ENCODE measurements at regions not wholly inside any gene's neighbourhood (a gene's known extent, or its start where the extent isn't known, plus 50 kb on each side); places are given as distances from the start of the nearest gene placed in this dataset.

- peaks cover 34% of the 10 kb centered on the region for H3K27me3 Mint-ChIP-seq
- no peaks in the 10 kb centered on the region for H3K9me3 ChIP-seq (ENCODE audit: control insufficient read depth, low read length, poor library complexity, severe bottlenecking)
- peak; percentile 55 for ATAC-seq
These were observed 103.7 kb upstream of the NFIA start for GRCh38 chr1:60978421-60979357.

GRCh38 chr1:60977661-60978060 lies 104.7 kb upstream of the NFIA start:
- H3K4me1 Mint-ChIP-seq, result peaks cover 2% of the 10 kb centered on the region
- H3K4me3 Mint-ChIP-seq, result no peak overlapping the region
- no peak overlapping the region for H3K27ac Mint-ChIP-seq

More at GRCh38 chr1:60978421-60979357, 103.7 kb upstream of the NFIA start:
- Mint-ChIP-seq H3K4me3 (no peak overlapping the region), H3K4me1 (peaks cover 3% of the 10 kb centered on the region), H3K36me3 (ENCODE audit: low read depth) (no peaks in the 10 kb centered on the region), H3K27ac (no peak overlapping the region)
- no peak for DNase-seq

GRCh38 chr1:60974524-60975372 lies 107.6 kb upstream of the NFIA start:
- H3K4me3 Mint-ChIP-seq, result no peak overlapping the region
- H3K9me3 ChIP-seq (ENCODE audit: control insufficient read depth, low read length, poor library complexity, severe bottlenecking), result no peaks in the 10 kb centered on the region
- no peaks in the 10 kb centered on the region for H3K36me3 Mint-ChIP-seq (ENCODE audit: low read depth)
- peaks cover 55% of the 10 kb centered on the region for H3K27me3 Mint-ChIP-seq
- ATAC-seq, result no peak
- no peak for DNase-seq
- H3K4me1 Mint-ChIP-seq, result peaks cover 5% of the 10 kb centered on the region
- H3K27ac Mint-ChIP-seq, result no peak overlapping the region

More at GRCh38 chr1:60977661-60978060, 104.7 kb upstream of the NFIA start:
- ATAC-seq (no peak), DNase-seq (no peak)
- Mint-ChIP-seq H3K27me3 (peaks cover 37% of the 10 kb centered on the region), H3K36me3 (ENCODE audit: low read depth) (no peaks in the 10 kb centered on the region)
- H3K9me3 ChIP-seq (ENCODE audit: control insufficient read depth, low read length, poor library complexity, severe bottlenecking), result no peaks in the 10 kb centered on the region

GRCh38 chr1:60973668-60974067 lies 108.7 kb upstream of the NFIA start:
- peaks cover 59% of the 10 kb centered on the region for H3K27me3 Mint-ChIP-seq
- no peak overlapping the region for H3K4me3 Mint-ChIP-seq
- H3K27ac Mint-ChIP-seq, result no peak overlapping the region

GRCh38 chr1:60972841-60973364 lies 109.5 kb upstream of the NFIA start:
- Mint-ChIP-seq H3K4me1 (peaks cover 2% of the 10 kb centered on the region), H3K27me3 (peaks cover 67% of the 10 kb centered on the region), H3K36me3 (ENCODE audit: low read depth) (no peaks in the 10 kb centered on the region), H3K27ac (no peak overlapping the region), H3K4me3 (no peak overlapping the region)
- ATAC-seq (no peak), DNase-seq (no peak)
- H3K9me3 ChIP-seq (ENCODE audit: control insufficient read depth, low read length, poor library complexity, severe bottlenecking), result no peaks in the 10 kb centered on the region

More at GRCh38 chr1:60973668-60974067, 108.7 kb upstream of the NFIA start:
- peaks cover 5% of the 10 kb centered on the region for H3K4me1 Mint-ChIP-seq
- H3K36me3 Mint-ChIP-seq (ENCODE audit: low read depth), result no peaks in the 10 kb centered on the region
- DNase-seq, result no peak
- ATAC-seq, result no peak
- no peaks in the 10 kb centered on the region for H3K9me3 ChIP-seq (ENCODE audit: control insufficient read depth, low read length, poor library complexity, severe bottlenecking)

- no peak overlapping the region for H3K27ac Mint-ChIP-seq
- H3K9me3 ChIP-seq (ENCODE audit: control insufficient read depth, low read length, poor library complexity, severe bottlenecking), result no peaks in the 10 kb centered on the region
- no peak for ATAC-seq
- H3K4me3 Mint-ChIP-seq, result no peak overlapping the region
- DNase-seq, result no peak
- H3K4me1 Mint-ChIP-seq, result peaks cover 2% of the 10 kb centered on the region
- H3K36me3 Mint-ChIP-seq (ENCODE audit: low read depth), result no peaks in the 10 kb centered on the region
- peaks cover 63% of the 10 kb centered on the region for H3K27me3 Mint-ChIP-seq
These were observed 111.0 kb upstream of the NFIA start for GRCh38 chr1:60971330-60971729.

GRCh38 chr1:60969971-60970509 lies 112.3 kb upstream of the NFIA start:
- Mint-ChIP-seq H3K4me3 (no peak overlapping the region), H3K4me1 (peaks cover 2% of the 10 kb centered on the region), H3K27me3 (peaks cover 63% of the 10 kb centered on the region), H3K27ac (no peak overlapping the region), H3K36me3 (ENCODE audit: low read depth) (no peaks in the 10 kb centered on the region)
- H3K9me3 ChIP-seq (ENCODE audit: control insufficient read depth, low read length, poor library complexity, severe bottlenecking), result peaks cover 2% of the 10 kb centered on the region
- no peak for ATAC-seq
- DNase-seq, result no peak

GRCh38 chr1:60965280-60965854 lies 117.0 kb upstream of the NFIA start:
- H3K27me3 Mint-ChIP-seq, result peaks cover 45% of the 10 kb centered on the region
- ATAC-seq, result no peak
- no peak overlapping the region for H3K27ac Mint-ChIP-seq
- peaks cover 2% of the 10 kb centered on the region for H3K9me3 ChIP-seq (ENCODE audit: control insufficient read depth, low read length, poor library complexity, severe bottlenecking)
- H3K4me1 Mint-ChIP-seq, result no peaks in the 10 kb centered on the region
- H3K36me3 Mint-ChIP-seq (ENCODE audit: low read depth), result no peaks in the 10 kb centered on the region
- H3K4me3 Mint-ChIP-seq, result no peak overlapping the region
- no peak for DNase-seq

- ATAC-seq (no peak), DNase-seq (no peak)
- Mint-ChIP-seq H3K4me1 (no peaks in the 10 kb centered on the region), H3K27ac (no peak overlapping the region), H3K36me3 (ENCODE audit: low read depth) (no peaks in the 10 kb centered on the region), H3K4me3 (no peak overlapping the region), H3K27me3 (peaks cover 33% of the 10 kb centered on the region)
- H3K9me3 ChIP-seq (ENCODE audit: control insufficient read depth, low read length, poor library complexity, severe bottlenecking), result peaks cover 2% of the 10 kb centered on the region
These were observed 119.0 kb upstream of the NFIA start for GRCh38 chr1:60963167-60963940.

GRCh38 chr1:60960891-60961461 lies 121.4 kb upstream of the NFIA start:
- peaks cover 46% of the 10 kb centered on the region for H3K27me3 Mint-ChIP-seq

GRCh38 chr1:60959701-60960100 lies 122.7 kb upstream of the NFIA start:
- no peak overlapping the region for H3K27ac Mint-ChIP-seq
- no peak for ATAC-seq

More at GRCh38 chr1:60960891-60961461, 121.4 kb upstream of the NFIA start:
- Mint-ChIP-seq H3K27ac (no peak overlapping the region), H3K4me1 (no peaks in the 10 kb centered on the region), H3K4me3 (no peak overlapping the region), H3K36me3 (ENCODE audit: low read depth) (no peaks in the 10 kb centered on the region)
- ATAC-seq, result no peak
- DNase-seq, result no peak
- H3K9me3 ChIP-seq (ENCODE audit: control insufficient read depth, low read length, poor library complexity, severe bottlenecking), result peaks cover 2% of the 10 kb centered on the region

GRCh38 chr1:60958001-60958400 lies 124.4 kb upstream of the NFIA start:
- H3K36me3 Mint-ChIP-seq (ENCODE audit: low read depth), result no peaks in the 10 kb centered on the region
- no peak overlapping the region for H3K27ac Mint-ChIP-seq
- ATAC-seq (no peak), DNase-seq (no peak)
- H3K4me1 Mint-ChIP-seq, result no peaks in the 10 kb centered on the region
- H3K27me3 Mint-ChIP-seq, result peaks cover 58% of the 10 kb centered on the region
- no peaks in the 10 kb centered on the region for H3K9me3 ChIP-seq (ENCODE audit: control insufficient read depth, low read length, poor library complexity, severe bottlenecking)
- H3K4me3 Mint-ChIP-seq, result no peak overlapping the region

More at GRCh38 chr1:60959701-60960100, 122.7 kb upstream of the NFIA start:
- Mint-ChIP-seq H3K36me3 (ENCODE audit: low read depth) (no peaks in the 10 kb centered on the region), H3K4me1 (no peaks in the 10 kb centered on the region), H3K27me3 (peaks cover 49% of the 10 kb centered on the region), H3K4me3 (no peak overlapping the region)
- no peak for DNase-seq
- H3K9me3 ChIP-seq (ENCODE audit: control insufficient read depth, low read length, poor library complexity, severe bottlenecking), result no peaks in the 10 kb centered on the region

All from T-helper 17 cell (primary cell).